OCI-LY7 (cell line): ENCODE measurements at regions not wholly inside any gene's neighbourhood (a gene's known extent, or its start where the extent isn't known, plus 50 kb on each side); places are given as distances from the start of the nearest gene placed in this dataset.

ENCODE experiments used
- EZH2phosphoT487 ChIP-seq: fragments of 200-600 bp; sonication (generic); IDR thresholded peaks from 2 replicates; pipeline ENCODE4 v1.6.1; 2018; ENCODE audit warnings: low read depth, borderline replicate concordance, mild to moderate bottlenecking, mixed run types, antibody characterized with exemption, low read length, moderate library complexity, mixed read lengths
- TF ChIP-seq, protein P1 (sequence below): fragments of 200-600 bp; sonication (generic); conservative IDR thresholded peaks from 2 replicates; pipeline ENCODE4 v1.5.1; 2014; ENCODE audit warnings: mild to moderate bottlenecking, antibody characterized with exemption, low read length, moderate library complexity, mixed read lengths

- TF ChIP-seq, protein P1, sequence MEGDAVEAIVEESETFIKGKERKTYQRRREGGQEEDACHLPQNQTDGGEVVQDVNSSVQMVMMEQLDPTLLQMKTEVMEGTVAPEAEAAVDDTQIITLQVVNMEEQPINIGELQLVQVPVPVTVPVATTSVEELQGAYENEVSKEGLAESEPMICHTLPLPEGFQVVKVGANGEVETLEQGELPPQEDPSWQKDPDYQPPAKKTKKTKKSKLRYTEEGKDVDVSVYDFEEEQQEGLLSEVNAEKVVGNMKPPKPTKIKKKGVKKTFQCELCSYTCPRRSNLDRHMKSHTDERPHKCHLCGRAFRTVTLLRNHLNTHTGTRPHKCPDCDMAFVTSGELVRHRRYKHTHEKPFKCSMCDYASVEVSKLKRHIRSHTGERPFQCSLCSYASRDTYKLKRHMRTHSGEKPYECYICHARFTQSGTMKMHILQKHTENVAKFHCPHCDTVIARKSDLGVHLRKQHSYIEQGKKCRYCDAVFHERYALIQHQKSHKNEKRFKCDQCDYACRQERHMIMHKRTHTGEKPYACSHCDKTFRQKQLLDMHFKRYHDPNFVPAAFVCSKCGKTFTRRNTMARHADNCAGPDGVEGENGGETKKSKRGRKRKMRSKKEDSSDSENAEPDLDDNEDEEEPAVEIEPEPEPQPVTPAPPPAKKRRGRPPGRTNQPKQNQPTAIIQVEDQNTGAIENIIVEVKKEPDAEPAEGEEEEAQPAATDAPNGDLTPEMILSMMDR: no peak
- TF ChIP-seq EZH2phosphoT487: no peak
These were observed 118.9 kb downstream of the LIG4 start for GRCh38 chr13:108096301-108096915.
